HepG2 (cell line): ENCODE measurements at regions not wholly inside any gene's neighbourhood (a gene's known extent, or its start where the extent isn't known, plus 50 kb on each side); places are given as distances from the start of the nearest gene placed in this dataset.

Source experiments
- CEBPG ChIP-seq: IDR thresholded peaks from 2 replicates; pipeline ENCODE4 v1.6.1; 2016
- EZH2 ChIP-seq: conservative IDR thresholded peaks from 2 replicates; pipeline ENCODE4 v1.6.1; 2012; ENCODE audit warnings: mild to moderate bottlenecking, low read depth, low read length, moderate library complexity
- HDAC6 ChIP-seq: fragments of 200-600 bp; sonication (generic); IDR thresholded peaks from 2 replicates; pipeline ENCODE4 v1.7.0; 2017; ENCODE audit warnings: mild to moderate bottlenecking, antibody characterized with exemption, low read length, low read depth
- SETDB1 ChIP-seq: sonication (generic); formaldehyde crosslinking; IDR thresholded peaks from 2 replicates; pipeline ENCODE4 v1.5.1; 2020; ENCODE audit warnings: missing genetic modification reagents, mild to moderate bottlenecking, borderline replicate concordance
- SNRNP70 ChIP-seq: fragments of 200-400 bp; formaldehyde crosslinking; IDR thresholded peaks from 2 replicates; pipeline ENCODE4 v1.6.1; 2017; ENCODE audit warnings: mild to moderate bottlenecking, low read depth, low read length, moderate library complexity
- THAP11 ChIP-seq: IDR thresholded peaks from 2 replicates; pipeline ENCODE4 v1.6.1; 2016; ENCODE audit warnings: missing biosample characterization, missing genetic modification reagents
- ZBTB21 ChIP-seq: sonication (generic); formaldehyde crosslinking; IDR thresholded peaks from 2 replicates; pipeline ENCODE4 v1.4.0; 2020; ENCODE audit warnings: missing genetic modification reagents
- ZNF589 ChIP-seq: sonication (generic); formaldehyde crosslinking; conservative IDR thresholded peaks from 2 replicates; pipeline ENCODE4 v1.8.0; 2022; ENCODE audit warnings: mild to moderate bottlenecking, moderate library complexity, missing genetic modification reagents
- TF ChIP-seq, protein P1 (sequence below): sonication (generic); formaldehyde crosslinking; IDR thresholded peaks from 2 replicates; pipeline ENCODE4 v1.8.1; 2023; ENCODE audit warnings: mild to moderate bottlenecking, missing genetic modification reagents
- TF ChIP-seq, protein P2 (sequence below): sonication (generic); formaldehyde crosslinking; IDR thresholded peaks from 2 replicates; pipeline ENCODE4 v1.4.0; 2020; ENCODE audit warnings: low read depth, mild to moderate bottlenecking, missing genetic modification reagents
- TF ChIP-seq, protein P3 (sequence below): sonication (generic); formaldehyde crosslinking; IDR thresholded peaks from 2 replicates; pipeline ENCODE4 v1.5.0; 2020; ENCODE audit warnings: mild to moderate bottlenecking, missing genetic modification reagents, moderate library complexity
- TF ChIP-seq, protein P4 (sequence below): sonication (generic); formaldehyde crosslinking; IDR thresholded peaks from 2 replicates; pipeline ENCODE4 v1.4.0; 2020; ENCODE audit warnings: missing genetic modification reagents

DNA sequence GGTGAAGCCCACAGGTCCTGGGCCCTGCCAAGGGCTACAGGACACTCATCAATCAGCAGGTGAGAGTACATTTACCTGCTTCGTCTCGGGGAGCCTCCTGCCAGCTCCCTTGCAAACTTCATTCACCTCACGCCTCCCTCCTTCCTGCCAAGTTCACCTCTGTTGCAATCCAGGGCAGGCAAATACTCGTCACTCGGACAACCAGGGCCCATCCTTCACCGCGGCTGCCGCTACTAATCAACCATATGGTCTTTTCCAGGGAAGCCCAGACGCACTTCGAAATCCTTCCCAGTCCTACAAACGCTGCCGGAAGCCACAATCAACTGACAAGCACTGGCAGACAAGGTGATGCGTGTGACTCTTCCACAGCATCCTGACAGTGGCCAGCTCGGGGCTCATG lies 200.7 kb upstream of the NSMCE3 start:
- TF ChIP-seq, protein P1, sequence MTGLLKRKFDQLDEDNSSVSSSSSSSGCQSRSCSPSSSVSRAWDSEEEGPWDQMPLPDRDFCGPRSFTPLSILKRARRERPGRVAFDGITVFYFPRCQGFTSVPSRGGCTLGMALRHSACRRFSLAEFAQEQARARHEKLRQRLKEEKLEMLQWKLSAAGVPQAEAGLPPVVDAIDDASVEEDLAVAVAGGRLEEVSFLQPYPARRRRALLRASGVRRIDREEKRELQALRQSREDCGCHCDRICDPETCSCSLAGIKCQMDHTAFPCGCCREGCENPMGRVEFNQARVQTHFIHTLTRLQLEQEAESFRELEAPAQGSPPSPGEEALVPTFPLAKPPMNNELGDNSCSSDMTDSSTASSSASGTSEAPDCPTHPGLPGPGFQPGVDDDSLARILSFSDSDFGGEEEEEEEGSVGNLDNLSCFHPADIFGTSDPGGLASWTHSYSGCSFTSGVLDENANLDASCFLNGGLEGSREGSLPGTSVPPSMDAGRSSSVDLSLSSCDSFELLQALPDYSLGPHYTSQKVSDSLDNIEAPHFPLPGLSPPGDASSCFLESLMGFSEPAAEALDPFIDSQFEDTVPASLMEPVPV (CRISPR knock-in tag): no peak
- TF ChIP-seq THAP11: no peak
- TF ChIP-seq, protein P2, sequence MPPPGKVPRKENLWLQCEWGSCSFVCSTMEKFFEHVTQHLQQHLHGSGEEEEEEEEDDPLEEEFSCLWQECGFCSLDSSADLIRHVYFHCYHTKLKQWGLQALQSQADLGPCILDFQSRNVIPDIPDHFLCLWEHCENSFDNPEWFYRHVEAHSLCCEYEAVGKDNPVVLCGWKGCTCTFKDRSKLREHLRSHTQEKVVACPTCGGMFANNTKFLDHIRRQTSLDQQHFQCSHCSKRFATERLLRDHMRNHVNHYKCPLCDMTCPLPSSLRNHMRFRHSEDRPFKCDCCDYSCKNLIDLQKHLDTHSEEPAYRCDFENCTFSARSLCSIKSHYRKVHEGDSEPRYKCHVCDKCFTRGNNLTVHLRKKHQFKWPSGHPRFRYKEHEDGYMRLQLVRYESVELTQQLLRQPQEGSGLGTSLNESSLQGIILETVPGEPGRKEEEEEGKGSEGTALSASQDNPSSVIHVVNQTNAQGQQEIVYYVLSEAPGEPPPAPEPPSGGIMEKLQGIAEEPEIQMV: no peak
- TF ChIP-seq ZBTB21 (CRISPR knock-in tag): no peak
- TF ChIP-seq CEBPG (CRISPR knock-in tag): no peak
- no peak for TF ChIP-seq SNRNP70
- TF ChIP-seq, protein P3, sequence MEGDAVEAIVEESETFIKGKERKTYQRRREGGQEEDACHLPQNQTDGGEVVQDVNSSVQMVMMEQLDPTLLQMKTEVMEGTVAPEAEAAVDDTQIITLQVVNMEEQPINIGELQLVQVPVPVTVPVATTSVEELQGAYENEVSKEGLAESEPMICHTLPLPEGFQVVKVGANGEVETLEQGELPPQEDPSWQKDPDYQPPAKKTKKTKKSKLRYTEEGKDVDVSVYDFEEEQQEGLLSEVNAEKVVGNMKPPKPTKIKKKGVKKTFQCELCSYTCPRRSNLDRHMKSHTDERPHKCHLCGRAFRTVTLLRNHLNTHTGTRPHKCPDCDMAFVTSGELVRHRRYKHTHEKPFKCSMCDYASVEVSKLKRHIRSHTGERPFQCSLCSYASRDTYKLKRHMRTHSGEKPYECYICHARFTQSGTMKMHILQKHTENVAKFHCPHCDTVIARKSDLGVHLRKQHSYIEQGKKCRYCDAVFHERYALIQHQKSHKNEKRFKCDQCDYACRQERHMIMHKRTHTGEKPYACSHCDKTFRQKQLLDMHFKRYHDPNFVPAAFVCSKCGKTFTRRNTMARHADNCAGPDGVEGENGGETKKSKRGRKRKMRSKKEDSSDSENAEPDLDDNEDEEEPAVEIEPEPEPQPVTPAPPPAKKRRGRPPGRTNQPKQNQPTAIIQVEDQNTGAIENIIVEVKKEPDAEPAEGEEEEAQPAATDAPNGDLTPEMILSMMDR (CRISPR knock-in tag): no peak
- TF ChIP-seq SETDB1 (CRISPR knock-in tag): no peak
- no peak for TF ChIP-seq EZH2
- TF ChIP-seq HDAC6: no peak
- TF ChIP-seq ZNF589 (CRISPR knock-in tag): no peak
- TF ChIP-seq, protein P4, sequence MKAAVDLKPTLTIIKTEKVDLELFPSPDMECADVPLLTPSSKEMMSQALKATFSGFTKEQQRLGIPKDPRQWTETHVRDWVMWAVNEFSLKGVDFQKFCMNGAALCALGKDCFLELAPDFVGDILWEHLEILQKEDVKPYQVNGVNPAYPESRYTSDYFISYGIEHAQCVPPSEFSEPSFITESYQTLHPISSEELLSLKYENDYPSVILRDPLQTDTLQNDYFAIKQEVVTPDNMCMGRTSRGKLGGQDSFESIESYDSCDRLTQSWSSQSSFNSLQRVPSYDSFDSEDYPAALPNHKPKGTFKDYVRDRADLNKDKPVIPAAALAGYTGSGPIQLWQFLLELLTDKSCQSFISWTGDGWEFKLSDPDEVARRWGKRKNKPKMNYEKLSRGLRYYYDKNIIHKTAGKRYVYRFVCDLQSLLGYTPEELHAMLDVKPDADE (CRISPR knock-in tag): no peak
